ENCODE measurements at regions not wholly inside any gene's neighbourhood (a gene's known extent, or its start where the extent isn't known, plus 50 kb on each side); places are given as distances from the start of the nearest gene placed in this dataset.

DNA sequence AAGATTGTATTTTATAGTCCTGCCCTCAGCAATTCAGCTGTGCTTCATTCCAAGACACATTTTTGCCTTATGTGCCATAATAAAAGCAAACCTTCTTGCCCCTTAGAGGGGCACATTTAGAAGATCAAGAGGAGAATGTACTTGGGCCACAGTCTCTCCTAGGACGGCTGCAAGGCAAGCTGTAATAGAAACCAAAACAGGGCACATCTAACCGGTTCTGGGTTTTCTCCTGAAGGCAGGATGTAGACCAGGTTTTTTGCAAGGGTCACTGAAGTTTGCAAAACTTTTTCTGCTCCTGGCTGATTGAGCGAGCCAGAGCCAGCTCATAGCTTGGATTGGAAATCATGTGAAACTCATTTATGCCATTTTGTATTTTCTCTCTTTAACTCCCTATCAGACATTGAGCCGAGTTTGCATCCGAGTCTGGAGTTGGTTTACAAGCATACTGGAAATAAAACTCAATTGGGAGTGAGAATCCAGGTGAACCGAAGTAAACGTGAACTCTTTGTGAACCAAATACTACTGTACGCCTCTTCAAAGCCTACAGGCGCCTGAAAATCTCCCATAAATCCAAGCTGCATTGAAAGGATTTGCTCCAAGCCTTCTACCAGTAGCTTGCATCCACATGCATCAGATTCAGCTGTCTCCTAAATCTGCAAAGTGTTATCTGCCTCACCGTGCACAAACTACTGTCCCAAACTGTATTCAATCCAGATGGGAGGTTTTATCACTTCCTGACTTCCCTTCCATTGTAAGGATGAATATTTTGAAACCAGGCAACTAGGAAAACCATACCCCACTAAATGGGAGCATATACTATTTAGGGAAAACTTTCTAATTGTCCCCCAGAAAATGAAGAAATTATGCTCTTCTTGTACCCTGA is 60.9 kb upstream of the TSC22D2 start:
- TF ChIP-seq, protein P1, sequence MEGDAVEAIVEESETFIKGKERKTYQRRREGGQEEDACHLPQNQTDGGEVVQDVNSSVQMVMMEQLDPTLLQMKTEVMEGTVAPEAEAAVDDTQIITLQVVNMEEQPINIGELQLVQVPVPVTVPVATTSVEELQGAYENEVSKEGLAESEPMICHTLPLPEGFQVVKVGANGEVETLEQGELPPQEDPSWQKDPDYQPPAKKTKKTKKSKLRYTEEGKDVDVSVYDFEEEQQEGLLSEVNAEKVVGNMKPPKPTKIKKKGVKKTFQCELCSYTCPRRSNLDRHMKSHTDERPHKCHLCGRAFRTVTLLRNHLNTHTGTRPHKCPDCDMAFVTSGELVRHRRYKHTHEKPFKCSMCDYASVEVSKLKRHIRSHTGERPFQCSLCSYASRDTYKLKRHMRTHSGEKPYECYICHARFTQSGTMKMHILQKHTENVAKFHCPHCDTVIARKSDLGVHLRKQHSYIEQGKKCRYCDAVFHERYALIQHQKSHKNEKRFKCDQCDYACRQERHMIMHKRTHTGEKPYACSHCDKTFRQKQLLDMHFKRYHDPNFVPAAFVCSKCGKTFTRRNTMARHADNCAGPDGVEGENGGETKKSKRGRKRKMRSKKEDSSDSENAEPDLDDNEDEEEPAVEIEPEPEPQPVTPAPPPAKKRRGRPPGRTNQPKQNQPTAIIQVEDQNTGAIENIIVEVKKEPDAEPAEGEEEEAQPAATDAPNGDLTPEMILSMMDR (IDR thresholded peaks at IDR 0.05), result no peak

DNA sequence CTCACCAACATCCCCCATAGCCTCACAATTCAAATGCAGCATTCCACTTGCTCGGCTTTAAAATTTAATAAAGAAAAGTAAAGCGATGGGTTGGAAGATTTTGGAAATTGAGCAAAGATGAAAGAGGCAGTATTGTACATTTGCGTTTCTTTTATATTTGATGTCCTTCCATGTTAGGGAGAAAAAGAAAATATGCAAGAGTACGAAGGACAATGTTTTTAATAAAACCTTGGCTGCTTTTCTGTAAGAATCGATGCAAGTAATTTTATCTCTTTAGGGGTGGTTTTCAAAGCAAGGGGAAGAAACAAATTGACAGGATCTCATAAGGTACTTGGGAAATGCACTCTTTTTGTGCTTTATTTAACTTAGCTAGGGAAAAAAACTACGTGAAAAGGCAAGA is 61.8 kb upstream of the TSC22D2 start:
- TF ChIP-seq, protein P1 (IDR thresholded peaks at IDR 0.05), result no peak

DNA sequence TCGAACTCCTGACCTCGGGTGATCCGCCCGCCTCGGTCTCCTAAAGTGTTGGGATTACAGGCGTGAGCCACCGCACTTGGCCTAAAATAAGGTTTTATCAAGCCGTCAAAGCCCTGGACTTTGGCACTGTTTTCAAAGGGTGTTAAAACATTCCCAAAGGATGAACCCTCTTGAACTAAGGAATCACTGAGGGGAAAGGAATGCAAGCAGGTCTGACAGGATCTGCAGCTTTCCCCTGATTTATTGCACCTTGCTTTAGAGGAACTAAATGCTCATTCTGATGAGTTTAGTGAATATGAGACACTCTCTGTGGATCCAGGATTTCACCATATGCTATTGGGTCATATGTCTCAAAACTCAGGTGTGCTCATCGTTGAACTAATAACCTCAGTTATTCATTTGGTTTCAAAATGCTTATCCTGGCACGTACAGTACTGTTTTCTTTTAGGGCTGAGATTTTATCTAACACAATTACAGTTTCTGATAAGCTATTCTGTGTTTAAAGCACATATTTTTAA is 63.0 kb upstream of the TSC22D2 start:
- TF ChIP-seq, protein P1 (IDR thresholded peaks at IDR 0.05), result no peak

DNA sequence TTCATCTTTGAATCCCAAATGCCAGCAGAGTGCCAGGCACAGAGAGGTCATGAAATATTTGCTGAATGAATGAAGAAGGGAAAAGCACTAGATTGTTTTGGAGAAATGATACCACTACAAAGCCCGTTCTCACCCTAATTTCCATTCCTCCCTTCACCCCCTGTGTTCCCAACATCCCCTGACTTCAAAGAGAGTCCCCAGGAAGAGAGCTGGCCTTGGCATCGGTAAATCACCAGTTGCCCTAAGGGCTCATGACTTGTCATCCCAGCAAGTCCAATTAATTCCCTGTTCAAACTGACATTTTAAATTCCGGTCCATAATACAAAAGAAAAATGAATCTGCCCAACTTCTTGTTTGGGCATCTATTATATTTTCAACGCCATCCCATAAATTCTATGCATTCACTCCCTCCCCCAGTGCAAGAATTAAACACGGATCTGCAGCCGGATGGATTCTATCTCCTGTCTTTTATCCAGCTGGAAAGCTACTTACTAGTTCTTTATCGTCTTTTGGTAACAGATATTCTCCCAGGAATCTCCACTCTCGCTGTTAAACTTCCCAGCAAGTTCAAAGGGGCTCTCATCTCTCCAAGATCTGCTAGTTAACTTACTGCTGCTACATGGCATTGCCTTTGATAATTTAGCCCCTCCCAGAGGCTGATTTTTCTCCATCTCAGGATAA is 63.9 kb upstream of the TSC22D2 start:
- TF ChIP-seq, protein P1 (IDR thresholded peaks at IDR 0.05), result no peak

DNA sequence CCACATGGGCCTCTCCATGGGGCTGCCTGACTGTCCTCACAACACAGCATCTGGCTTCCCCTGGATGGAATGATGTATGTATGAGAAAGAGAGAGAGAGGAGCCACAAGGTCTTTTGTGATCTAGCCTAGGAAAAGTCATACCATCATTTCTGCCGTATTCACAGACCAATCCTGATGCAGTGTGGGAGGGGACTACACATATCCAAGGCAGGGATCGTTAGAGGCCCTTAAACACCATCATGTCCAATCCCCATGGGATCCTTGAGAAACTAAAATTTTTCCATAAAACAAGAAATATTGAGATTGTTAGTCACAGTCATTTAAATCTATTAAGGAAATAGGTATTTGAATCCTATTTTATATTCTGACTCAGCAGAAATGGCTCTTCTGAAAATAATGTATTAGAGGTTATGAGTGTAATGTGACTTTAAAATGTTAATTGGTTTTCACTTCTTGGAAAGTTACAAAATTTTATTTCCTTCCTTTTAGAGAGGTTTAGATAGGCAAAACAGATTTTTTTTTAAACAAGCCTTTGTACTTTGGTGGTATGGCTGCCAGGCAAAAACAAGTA is 65.1 kb upstream of the TSC22D2 start:
- TF ChIP-seq, protein P1 (IDR thresholded peaks at IDR 0.05), result no peak

DNA sequence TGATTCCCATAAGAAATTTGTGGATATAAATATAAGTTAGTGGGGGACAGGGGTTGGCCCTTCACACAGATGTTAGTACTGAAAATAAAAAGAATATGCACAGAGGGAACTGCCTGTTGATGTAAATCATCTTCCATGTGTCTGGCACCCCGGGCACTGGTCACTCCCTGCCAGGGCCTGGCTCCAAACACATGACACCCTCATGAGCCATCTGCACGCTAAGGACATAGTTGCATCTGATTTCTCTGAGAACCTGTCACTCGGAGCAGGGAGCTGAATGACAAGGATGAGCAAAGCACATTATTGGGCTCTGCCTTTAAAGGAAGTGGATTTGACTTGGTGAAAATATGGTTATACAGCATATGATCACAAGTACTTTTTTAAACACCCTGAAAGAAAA is 66.2 kb upstream of the TSC22D2 start:
- TF ChIP-seq, protein P1 (IDR thresholded peaks at IDR 0.05), result no peak

DNA sequence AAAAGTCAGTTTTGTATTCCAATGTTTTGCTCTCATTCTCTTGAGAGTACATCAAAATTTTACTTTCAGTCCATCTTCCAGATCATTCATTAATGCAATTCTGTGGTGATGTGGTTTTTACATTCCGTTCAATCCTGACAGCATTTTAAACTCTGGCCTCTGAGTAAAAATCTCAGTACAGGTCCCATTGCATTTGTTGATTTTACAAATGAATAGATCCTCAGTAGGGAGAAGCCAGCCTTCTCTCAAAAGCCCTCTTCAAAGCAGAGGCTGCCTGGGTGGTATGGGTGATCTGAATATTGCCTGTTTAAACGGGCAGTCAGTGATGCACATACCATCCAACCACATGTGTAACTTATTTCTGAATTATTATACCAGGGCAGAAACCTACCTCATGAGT is 72.5 kb upstream of the TSC22D2 start:
- TF ChIP-seq, protein P1 (IDR thresholded peaks at IDR 0.05), result no peak

Measured in LNCAP (cell line).